Epithelial cell of proximal tubule (primary cell): ENCODE measurements at regions not wholly inside any gene's neighbourhood (a gene's known extent, or its start where the extent isn't known, plus 50 kb on each side); places are given as distances from the start of the nearest gene placed in this dataset.
A peak's percentile ranks its signal among the peaks of the same experiment; 100 is the strongest.

Source experiments
- DNase-seq: peaks from one replicate; pipeline ENCODE4 v3.0.0-alpha.2; 2011; ENCODE audit warnings: low read depth
- H3K4me3 ChIP-seq: 2 replicates; pipeline ENCODE4 v1.5.1; 2011; ENCODE audit warnings: low read depth, mild to moderate bottlenecking, low read length
- TF ChIP-seq, protein P1 (sequence below): conservative IDR thresholded peaks from 2 replicates; pipeline ENCODE4 v1.5.1; 2012; ENCODE audit warnings: low read depth, mild to moderate bottlenecking, low read length

DNA sequence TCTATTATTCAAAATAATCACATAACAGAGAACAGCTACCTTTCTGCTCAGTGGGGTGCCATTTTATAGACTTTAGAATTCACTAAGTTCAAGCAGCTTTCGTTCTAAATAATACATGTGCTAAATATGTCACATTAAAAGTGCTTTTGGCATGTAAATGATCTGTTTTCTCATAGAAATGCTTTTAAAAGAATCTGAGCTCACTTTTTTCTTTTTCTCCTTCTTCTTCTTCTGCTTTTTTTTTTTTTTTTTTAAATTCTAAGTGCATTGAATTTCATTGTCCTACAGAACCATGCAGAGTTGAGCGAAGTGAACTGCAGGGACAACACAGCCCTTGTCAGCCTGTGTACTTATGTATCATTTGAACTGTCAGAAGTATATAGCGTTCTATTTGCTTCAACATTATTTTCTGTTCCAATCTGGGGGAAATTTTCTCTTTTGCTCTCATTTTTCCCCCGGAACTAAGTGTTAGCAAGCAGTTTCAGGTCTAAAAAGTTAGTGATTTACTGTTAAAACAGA lies 193.8 kb upstream of the TMCO5A start:
- no peak for DNase-seq
- TF ChIP-seq, protein P1, sequence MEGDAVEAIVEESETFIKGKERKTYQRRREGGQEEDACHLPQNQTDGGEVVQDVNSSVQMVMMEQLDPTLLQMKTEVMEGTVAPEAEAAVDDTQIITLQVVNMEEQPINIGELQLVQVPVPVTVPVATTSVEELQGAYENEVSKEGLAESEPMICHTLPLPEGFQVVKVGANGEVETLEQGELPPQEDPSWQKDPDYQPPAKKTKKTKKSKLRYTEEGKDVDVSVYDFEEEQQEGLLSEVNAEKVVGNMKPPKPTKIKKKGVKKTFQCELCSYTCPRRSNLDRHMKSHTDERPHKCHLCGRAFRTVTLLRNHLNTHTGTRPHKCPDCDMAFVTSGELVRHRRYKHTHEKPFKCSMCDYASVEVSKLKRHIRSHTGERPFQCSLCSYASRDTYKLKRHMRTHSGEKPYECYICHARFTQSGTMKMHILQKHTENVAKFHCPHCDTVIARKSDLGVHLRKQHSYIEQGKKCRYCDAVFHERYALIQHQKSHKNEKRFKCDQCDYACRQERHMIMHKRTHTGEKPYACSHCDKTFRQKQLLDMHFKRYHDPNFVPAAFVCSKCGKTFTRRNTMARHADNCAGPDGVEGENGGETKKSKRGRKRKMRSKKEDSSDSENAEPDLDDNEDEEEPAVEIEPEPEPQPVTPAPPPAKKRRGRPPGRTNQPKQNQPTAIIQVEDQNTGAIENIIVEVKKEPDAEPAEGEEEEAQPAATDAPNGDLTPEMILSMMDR, result no peak
- H3K4me3 ChIP-seq, result no peak overlapping the region

DNA sequence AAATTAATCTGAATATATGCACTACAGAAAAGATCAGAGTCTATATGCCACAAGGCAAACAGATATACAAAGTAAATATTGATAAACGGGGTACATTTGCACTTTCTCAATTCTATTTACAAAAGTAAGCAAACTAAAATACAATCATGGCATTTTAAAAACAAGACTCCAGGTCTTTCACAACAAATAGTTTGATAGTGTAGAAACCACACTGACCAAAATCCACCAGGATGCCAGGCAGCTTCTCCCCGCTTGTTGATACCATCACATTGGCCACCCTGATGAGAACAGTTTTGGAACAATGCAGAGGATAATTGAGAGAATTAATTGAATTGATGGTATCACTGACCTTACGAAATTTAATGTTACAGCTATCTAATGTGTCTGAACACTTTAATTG lies 190.6 kb upstream of the TMCO5A start:
- no peak for DNase-seq

DNA sequence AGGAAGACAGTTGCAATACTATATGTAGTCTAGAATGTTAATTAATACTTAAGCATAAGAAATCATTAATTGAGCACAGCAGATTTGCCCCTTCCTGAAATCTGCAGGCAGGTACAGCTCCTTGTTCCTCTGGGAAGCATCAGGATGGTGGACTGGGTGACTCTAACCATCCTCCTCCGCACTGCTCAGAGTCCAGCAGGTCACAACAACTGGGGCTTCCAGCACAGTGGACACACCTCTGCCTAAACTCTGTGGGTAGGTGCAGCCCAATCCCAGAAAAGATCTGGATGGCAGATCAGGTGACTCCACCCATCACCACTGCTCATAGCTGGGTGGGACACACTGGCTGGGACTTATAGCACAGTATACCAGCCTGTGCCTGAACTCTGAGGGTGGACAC lies 189.9 kb upstream of the TMCO5A start:
- H3K4me3 ChIP-seq, result no peak overlapping the region
- TF ChIP-seq, protein P1, result no peak
- no peak for DNase-seq

More for the DNA sequence above, 190.6 kb upstream of the TMCO5A start:
- TF ChIP-seq, protein P1, result no peak
- no peak overlapping the region for H3K4me3 ChIP-seq

DNA sequence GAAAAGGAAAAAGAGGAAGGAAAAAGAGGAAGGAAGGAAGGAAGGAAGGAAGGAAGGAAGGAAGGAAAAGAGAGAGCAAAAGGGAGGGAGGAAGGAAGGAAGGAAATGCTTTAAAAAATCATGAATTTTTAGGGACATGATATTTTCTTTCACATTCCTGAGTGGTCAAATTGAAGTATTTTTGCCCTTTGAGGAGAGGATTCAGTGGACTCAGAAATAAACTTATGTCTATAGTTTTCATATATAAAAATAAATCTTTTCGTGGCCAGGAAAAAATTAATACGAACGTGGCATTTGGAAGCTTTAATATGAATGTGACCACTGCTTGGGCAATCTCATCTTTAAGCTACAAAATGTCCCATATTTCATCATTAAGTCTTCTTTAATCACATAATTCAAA lies 183.0 kb upstream of the TMCO5A start:
- no peak overlapping the region for H3K4me3 ChIP-seq
- no peak for DNase-seq
- TF ChIP-seq, protein P1, result no peak

DNA sequence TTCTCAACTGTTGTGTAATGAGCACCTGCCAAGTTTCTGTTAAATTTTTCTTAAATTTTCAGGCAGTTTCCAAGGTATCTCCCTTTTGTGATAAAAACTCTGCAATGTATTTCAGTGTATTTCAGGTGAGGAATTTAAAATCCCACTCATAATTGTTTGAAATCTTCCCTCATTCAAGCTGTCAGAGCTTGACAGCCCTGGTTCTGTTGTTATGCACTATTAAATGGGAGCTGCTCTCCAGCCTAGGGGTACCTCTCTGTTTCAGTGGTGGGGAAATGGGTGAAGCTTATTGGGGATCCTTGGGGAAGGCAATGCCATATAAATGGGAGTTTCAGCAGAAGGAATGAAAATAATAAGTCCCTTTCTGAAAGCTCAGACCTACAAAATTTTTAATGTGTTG lies 178.0 kb upstream of the TMCO5A start:
- no peak for DNase-seq
- H3K4me3 ChIP-seq, result no peak overlapping the region
- TF ChIP-seq, protein P1, result no peak

DNA sequence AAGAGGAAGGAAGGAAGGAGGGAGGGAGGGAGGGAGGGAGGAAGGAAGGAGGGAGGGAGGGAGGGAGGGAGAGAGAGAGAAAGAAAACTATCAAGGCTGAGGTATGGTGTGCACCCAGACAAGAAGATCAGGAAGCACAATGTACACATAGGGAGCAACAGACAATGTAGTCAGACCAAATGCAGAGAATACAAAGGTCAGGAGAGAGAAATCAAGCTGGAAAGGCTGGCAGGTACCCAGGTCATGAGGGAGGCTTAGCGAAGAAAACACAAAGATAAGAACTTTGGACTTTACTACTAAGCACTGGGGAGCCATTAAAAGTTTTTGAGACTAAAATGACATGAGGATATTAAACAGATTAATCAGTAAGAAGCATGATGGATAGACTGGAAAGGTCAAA lies 176.0 kb upstream of the TMCO5A start:
- DNase-seq, result no peak
- no peak overlapping the region for H3K4me3 ChIP-seq
- TF ChIP-seq, protein P1, result no peak

DNA sequence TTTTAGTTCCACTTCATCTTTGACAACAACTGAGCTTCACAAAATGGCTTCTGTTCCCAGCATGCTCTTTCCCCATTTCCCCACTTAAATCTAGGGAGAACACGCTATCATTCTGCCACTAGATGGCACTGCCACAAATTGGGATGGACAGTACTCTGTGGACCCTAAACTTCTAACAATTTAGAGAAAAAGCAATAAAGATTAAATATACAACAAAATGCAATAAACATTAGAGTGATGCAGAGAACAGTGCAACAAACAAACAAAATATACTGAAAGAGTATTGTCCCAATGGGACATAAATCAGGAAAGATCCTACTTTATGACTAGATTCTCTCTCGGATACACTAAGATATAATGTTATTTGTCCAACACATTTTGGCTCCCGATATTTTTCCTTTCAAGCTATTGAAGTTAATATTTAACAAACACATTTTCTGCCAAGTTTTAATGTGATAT lies 169.7 kb upstream of the TMCO5A start:
- DNase-seq, result no peak
- H3K4me3 ChIP-seq, result no peak overlapping the region
- TF ChIP-seq, protein P1, result peak; percentile 80
